NCI-H2196 treated with DMSO at 0.1 percent for 48 hours (cell line): ENCODE measurements at regions not wholly inside any gene's neighbourhood (a gene's known extent, or its start where the extent isn't known, plus 50 kb on each side); places are given as distances from the start of the nearest gene placed in this dataset.
"Not testable (repeated sequence)": the region's sequence is repeated elsewhere in the genome, so short reads cannot be mapped to it uniquely, and the experiment has no call there.

ENCODE experiments used
- DNase-seq: peaks from one replicate; lab custom pipeline; 2025; ENCODE audit not compliant: unreplicated experiment; lab: John Stamatoyannopoulos, UW

DNA sequence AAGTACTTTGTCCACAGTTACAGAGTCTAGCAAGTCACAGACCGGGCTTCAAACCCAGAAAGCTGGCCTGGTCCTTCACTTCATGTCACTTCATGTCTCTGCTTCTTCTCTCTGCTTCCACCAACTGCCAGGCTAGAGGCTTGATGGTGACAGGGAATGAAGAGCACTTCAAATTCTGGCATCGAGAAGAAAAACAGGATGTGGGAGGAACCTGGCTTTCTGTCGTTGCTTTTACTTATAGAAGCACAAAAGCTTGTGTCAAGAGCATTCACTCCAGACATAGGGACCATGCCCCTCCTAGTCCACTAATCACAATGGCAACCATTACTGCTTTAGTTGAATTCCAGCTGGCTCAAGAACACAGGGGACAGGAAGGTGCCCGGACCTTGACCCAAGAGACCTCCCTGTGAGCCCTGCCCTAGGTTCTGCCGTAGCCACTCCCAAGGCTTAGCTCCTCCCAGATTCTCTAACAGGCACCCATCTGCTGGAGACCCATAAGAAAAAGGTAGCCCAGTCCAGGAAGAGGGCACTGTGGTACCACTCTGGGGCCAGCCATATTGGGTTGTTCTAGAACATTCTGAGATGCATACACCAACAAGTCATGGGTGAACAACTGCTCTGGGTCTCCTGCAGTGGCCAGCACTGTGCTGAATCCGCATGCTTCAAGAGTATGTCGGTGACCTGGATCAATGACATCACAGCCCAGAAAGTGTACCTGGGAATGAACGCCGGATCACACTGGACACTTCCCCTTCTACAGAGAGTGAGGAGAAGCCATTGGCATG is 181.8 kb downstream of the C16orf95 start:
- no peak for DNase-seq

DNA sequence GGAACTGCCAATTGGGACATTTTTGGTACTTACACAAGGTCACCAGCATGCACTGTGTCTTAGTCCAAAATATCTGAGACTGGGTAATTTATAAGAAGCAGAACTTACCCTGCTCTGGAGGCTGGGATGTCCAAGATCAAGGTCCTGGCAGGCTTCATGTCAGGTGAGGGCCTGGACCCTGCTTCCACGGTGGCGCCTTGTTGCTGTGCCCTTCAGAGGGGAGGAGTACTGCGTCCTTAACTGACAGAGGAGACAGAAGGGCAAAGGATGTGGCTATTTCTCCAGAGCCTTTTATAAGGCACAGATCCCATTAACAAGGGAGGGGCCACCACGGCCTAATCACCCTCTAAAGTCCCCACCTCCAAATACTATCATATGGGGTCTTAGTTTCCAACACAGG is 178.9 kb downstream of the C16orf95 start:
- no peak for DNase-seq

DNA sequence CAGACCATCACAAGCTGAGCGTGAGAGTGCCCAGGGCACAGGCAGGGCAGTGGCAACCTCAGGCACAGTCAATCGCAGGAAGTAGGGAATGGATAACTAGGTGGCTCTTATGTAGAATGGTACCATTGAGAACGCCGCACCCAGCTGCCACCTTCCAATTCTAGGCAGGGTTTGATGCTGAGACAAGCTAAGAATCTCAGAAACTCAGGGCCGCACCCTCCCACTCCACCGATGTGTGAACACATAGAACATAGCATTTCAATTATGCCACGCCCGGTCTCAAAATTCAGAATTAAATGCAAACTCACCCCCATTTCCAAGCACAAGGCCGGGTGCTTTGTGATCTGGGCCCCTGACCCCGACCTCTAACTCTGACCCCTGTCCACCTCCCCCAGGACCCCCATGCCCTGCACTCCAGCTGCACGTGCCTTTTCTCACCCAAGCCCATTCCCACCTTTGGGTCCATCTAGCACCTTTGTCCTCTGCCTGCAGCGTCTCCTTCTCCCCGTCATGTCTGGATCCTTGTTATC is 178.4 kb downstream of the C16orf95 start:
- no peak for DNase-seq

DNA sequence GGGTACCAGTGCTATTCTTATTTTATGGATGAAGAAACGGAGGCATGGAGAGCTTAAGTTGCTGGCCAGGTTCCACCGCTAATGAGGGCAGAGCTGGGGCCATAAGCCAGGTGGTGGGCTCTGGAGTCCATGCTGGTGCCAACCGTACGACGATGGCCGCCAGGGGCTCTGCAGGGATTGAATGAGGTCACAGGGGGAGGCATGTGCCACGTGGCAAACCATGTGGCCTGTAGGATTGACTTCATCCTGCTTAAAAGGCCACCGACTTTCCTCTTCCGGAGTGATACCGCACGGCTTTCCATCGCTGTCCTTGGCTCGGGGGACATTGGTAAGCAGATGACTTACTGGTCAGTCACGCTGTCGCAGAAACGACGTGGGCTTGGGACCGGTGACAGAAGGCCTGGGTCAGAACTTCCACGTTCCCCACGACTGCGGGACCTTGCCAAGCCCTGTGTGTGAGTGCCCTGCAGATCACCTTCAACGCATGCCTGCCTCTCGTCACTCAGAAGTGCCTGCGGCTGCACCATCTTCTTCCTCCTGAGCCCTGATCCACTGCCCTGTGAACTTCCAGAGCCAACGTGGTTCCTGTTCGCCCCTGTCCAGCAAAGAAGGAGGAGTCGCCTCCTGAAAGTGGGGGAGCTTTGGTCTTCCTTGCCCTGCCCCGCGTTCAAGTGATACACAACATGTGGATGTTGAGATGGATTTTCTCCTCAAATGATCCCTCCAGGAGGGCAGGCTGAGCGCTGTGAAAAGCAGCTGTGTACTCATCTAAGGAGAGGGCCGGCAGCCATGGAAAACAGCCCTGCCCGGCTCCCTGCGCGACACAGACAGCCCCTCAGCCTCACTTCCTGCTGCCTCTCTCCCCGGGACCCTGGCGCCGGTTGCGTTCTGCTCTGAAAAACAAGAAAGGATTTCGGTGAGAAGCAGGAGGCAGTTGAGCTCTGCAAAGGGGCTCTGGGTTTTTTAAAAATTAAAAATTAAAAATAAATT is 176.7 kb downstream of the C16orf95 start:
- DNase-seq, result no peak

DNA sequence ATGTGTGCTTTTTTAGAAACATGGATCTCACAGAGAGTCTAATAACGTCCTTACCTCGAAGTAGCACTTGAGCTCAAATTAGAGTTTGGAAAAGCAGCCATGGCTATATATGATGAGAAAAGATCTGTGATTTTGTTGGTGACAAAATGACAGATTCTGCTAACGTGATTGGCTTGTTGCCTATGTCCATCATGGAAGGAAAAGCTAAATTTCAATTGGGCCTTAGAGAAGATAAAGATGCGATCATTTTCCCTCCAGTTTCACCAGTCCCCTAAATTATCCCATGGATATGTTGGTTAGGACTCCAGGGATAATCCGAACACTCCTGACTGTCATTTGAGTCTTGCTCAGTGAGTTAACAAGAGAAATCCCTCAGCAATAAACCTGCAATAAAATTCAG is 175.8 kb downstream of the C16orf95 start:
- DNase-seq, result no peak

DNA sequence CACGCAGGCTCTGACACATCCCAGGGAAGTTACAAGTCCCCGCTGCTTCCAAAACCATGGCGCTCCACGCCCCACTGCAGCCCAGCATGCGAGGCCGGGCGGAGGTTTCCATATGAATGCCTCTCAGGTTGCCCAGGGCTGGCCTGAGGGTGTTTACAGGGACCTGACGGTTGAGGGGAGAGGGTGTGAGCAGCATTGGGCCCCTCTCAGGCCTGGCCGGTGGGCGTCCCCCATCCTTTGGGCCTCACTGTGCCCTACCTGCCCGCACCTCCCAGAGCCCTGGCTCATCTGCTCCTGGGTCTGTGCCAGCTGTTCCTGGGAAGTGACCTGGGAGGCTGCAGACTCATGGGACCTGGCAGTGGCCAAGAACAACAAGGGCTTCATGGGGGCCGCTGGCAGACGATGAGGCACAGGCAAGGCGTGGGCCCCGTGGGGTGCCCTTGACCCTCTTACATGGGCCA is 173.5 kb downstream of the C16orf95 start:
- no peak for DNase-seq

DNA sequence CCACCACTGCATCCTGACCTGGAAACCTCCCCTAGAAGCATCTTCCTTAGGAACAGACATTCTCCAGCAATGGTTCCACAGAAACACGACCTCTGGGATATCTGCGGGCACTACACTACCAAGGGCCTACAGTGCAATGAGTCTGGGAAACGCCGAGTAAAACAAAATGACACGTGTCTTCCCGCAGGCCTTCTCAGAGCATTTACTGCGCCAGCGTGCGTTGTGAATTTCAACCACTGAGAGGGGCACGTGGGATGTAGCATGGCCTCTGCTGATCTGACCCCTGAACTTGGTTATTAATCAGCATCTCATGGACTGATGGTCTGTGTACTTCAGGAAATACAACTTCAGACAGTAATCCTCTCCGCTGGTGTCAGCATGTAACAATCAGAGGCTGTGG is 173.0 kb downstream of the C16orf95 start:
- DNase-seq, result no peak

DNA sequence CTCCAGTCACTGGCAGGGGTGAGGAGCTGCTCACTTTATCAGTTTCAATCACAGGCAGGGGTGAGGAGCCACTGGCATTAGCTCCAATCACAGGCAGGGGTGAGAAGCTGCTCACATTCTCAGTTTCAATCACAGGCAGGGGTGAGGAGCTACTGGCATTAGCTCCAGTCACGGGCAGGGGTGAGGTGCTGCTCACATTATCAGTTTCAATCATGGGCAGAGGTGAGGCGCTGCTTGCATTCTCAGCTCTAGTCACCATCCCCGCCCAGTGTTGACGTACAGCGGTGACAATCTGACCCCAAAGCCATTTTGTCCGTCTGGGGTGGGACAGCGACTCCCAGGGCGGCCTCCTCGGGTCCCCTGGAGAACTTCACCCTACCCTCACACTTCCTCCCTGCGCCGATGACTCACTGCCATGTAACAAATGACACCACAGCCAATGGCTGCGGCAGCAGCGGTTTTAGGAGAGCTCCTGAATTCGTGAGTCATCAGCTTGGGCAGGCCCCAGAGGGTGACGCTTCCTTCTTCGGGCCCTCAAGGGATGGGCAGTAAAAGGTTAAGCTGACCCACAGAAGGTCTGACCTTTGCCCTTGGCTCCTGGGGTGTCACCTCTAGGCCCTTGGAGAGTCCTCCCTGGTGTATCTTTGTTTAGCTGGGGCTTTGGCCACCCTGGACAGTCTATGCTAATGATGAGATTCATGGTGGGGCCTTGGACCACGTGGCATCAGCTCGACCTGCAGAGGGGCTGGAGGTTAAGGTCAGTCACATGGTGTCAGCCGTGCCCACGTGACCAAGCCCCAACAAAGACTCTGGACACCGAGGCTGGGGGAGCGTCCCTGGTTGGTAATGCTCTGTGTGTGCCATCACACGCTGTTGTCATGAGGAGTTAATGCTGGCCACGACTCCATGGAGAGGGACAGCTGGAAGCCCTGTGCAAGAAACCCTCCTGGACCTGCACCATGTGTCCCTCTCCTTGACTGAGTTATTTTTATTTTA is 171.7 kb downstream of the C16orf95 start:
- no peak for DNase-seq

DNA sequence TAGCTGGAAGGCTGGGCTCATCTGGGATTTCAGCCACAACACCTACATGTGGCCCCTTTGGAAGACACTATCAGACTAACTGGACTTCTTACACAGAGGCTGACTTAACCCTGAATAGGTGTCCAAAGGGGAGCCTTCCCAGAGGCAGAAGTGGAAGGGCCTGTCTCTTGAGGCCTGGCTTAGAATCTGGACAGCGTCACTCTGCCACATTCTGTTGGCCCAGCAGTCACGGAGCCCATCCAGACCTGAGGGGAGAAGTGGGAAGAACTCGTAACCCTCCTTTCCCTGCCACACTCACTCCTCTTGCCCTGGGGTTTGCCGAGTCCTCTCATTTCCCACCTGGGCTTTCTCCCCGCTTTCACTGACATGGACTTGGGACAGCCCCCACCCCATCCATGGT is 170.5 kb downstream of the C16orf95 start:
- no peak for DNase-seq

DNA sequence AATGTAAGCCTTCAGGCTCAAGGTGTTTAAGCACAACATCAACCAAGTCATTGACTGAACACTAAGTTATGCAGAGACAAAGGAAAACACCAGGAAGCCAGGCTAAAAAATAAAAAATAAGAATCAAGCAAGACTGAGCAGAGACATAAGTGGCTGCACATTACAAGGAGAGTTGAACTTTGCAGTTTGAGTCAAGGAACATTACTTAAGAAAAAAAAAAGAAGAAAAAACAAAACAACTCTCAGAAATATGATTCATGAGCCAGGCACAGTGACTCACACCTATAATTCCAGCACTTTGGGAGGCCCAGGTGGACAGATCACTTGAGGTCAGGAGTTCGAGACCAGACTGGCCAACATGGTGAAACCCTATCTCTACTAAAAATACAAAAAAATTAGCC is 168.1 kb downstream of the C16orf95 start:
- DNase-seq, result no peak

DNA sequence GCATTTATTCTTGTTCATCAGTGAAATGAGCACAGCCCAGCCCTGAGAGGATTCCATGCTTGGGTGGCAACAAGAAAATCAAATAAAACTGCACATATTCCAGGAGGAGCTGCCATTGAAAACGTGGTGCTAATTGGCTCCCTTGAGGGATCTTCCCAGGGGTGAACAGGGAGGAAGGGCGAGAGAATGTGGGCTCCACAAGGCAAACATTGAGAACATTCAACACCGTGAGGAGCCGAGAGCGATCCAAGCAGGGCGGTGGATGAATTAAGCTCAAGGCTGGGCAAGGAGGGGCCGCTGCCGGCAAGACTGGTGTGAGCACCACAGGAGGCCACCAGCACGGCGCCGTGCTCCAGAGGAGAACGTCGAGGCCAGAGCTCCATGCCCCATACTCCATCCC is 166.9 kb downstream of the C16orf95 start:
- no peak for DNase-seq

DNA sequence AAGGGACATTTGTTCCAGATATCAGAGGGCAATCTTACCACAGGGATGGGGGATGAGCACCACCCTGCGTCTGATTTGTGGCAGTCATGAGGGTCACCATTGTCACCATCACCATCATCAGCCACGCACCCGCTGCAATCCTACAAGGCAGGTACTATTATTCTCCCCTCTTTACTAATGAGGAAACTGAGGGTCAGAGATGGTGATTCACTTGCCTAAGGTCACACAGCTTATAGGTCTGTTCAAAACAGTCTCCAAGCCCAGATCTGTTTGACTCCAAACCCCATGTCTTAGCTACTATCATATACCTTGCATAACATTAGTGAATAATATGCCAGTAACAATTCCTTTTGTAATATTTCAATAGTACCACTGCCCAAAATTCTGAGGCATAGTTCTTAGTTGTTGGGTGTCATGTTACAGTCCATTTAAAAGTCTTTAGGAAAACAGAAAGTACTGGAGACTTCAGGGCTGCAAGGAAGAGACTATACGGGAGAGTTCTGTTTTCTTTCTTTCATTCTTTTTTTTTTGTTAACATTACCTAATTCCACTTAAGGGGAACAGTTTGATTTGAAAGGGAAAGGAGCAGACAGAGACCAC is 166.4 kb downstream of the C16orf95 start:
- no peak for DNase-seq

DNA sequence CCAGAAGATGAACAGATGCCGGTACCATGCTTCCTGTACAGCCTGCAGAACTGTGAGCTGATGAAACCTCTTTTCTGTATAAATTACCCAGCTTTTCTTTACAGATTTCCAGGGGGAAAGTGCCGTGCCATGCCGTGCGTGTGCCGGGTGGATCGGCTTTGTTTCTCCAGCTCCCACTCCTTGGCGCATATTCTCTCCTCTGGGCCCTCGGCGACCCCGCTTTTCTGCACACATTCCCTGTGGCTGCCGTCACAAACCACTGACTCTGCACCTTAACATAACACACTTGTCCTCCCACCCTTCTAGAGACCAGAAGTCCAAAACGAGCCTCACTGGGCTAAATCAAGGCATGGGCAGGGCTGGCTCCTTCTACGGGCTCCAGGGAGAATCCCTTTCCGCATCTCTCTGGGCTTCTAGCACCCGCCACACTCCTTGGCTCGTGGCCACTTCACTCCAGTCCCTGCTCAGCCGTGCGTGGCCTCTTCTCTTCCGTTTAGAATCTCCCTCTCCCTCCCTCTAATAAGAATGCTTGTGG is 164.9 kb downstream of the C16orf95 start:
- DNase-seq, result no peak

DNA sequence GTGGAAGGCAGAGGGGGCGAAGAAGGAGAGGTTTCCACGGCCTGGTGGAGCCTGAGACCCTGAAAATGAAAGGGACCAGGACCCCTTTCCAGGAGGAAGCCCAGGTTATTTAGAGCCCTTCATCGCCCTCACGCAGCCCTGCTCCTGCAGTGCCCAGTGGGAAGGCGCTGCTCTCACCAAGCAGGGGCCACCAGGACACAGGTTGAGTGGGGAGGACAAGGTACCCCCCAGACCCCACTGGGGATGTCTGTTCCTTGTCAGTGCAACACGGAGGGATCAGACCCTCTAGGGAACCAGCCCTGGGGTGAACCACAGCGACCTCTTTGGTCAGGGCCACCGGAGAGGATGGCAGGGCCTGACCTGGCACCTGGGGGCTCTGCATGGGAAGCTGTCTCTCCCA is 163.9 kb downstream of the C16orf95 start:
- no peak for DNase-seq

DNA sequence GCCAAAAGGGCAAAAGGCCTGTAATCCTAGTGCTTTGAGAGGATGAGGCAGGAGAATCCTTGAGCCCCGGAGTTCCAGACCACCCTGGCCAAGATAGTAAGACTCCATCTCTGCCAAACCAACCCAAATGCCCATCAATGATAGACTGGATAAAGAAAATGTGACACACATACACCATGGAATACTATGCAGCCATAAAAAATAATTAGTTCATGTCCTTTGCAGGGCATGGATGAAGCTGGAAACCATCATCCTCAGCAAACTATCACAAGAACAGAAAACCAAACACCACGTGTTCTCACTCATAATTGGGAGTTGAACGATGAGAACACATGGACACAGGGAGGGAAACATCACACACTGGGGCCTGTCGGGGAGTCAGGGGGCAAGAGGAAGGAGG is 161.9 kb downstream of the C16orf95 start:
- DNase-seq, result not testable (repeated sequence)

DNA sequence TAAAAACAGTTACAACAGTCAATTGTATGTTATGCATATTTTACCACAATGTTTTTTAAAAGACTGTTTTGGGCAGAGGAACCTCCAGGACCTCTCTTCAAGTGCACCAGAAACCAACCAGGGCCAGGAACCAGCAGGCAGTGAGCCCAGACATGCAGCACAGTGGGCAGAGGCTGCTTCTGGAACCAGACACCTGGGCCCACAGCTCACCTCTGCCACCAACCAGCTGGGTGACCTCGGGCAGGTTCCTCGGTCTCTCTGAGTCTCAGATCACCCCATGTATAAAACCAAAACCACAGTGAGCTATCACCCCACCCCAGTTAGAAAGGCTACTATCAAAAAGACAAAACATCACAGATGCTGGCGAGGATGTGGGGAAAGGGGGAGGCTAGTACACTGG is 161.0 kb downstream of the C16orf95 start:
- no peak for DNase-seq

DNA sequence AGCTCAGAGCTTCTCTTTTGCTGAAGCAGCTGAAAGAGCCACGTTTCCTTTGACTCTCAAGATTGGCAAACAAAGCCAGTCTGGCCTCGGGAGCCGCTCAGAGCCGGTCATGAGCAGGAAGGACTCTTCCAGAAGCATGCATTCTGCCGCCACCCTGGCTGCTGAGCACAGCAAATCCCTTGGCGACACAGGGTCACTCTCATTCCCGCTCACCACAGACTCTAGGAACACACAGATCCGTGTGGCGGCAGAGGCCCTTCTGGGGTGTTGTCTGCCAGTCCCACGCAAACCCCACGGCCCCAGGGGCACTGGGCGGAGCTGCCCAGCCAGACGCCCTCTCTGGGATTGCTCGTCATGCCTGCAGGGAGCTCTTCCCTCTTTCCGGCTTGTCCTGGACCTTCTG is 157.0 kb downstream of the C16orf95 start:
- no peak for DNase-seq

DNA sequence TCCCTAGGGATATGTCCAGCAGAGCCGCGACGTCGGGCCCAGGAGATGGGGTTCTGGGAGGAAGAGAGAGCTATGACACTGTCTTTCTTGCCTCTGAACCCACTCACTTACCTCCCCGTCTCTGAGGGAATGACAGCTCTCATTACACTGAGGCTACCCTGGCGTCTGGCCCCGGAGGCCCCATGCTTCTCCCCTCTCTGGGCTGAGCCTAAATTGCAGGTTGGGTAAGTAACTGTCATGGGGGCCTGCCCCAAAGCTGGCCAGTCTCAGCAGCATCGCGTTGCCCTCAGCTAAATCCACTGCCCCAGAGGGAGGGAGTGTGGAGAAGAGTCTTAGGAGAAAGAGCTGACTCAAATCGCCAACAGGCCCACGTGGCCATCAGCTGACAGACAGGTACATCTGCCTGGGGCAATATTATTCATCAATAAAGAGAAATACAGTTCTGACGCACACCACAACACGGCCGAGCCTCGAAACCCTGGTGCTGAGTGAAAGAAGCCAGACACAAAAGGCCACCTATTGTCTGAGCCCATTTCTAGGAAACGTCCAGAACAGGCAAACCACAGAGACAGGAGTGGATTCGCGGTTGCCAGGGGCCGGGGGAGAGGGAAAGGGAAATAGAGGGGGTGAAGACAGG is 156.4 kb downstream of the C16orf95 start:
- no peak for DNase-seq

DNA sequence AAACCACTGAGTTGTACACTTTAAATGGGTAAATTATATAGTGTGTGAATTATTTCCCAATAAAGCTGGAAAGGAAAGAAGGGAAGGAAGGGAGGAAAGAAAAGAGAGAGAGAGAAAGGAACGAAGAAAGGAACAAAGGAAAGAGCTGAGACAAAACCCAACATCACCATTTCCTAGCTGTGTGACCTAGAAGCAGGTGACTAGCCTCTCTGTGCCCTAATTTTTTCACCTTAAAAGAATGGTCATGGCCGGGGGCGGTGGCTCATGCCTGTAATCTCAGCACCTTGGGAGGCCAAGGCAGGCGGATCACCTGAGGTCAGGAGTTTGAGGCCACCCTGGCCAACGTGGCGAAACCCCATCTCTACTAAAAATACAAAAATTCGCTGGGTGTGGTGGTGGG is 155.8 kb downstream of the C16orf95 start:
- DNase-seq, result not testable (repeated sequence)
